ENCODE measurements at regions not wholly inside any gene's neighbourhood (a gene's known extent, or its start where the extent isn't known, plus 50 kb on each side); places are given as distances from the start of the nearest gene placed in this dataset.

- no peak overlapping the region for H4K91ac ChIP-seq (ENCODE audit: insufficient read depth, low read depth, low read length)
- intact Hi-C loops (cut with micrococcal nuclease) = no loop called here
- H3K9ac ChIP-seq (ENCODE audit: low read depth, low read length) = no peak overlapping the region
- H3K18ac ChIP-seq (ENCODE audit: low read depth, low read length) = no peak overlapping the region
- H3K23ac ChIP-seq (ENCODE audit: low read depth, low read length) = no peak overlapping the region
- H2BK5ac ChIP-seq (ENCODE audit: low read depth, low read length, poor library complexity, severe bottlenecking) = no peak overlapping the region
- no peak overlapping the region for H3K14ac ChIP-seq (replicated peaks; ENCODE audit: low read depth, low read length)
- POLR2A ChIA-PET (ENCODE audit: unreplicated experiment) = no interaction called here
- DNase-seq (no peak), ATAC-seq (ENCODE audit: low read depth) (no peak)
- H2AK5ac ChIP-seq (ENCODE audit: low read depth, low read length) = no peak overlapping the region
- H3K4me3 ChIP-seq (ENCODE audit: insufficient read depth, low read depth, low read length) = no peak overlapping the region
- no peak overlapping the region for H4K5ac ChIP-seq (ENCODE audit: low read depth, low read length)
- H2AK9ac ChIP-seq (replicated peaks; ENCODE audit: low read depth, low read length, poor library complexity) = no peak overlapping the region
- dilution Hi-C loops (cut with HindIII; ENCODE audit: low sequenced_read_pairs, unreplicated experiment) = no loop called here
- H2BK15ac ChIP-seq (ENCODE audit: low read depth, low read length) = no peak overlapping the region
- H3K27ac ChIP-seq (ENCODE audit: insufficient read depth, low read length) = no peak overlapping the region
- H2BK20ac ChIP-seq (ENCODE audit: low read depth, low read length) = no peak overlapping the region
- no peaks in the 10 kb centered on the region for H3K36me3 ChIP-seq (ENCODE audit: control insufficient read depth, insufficient read depth, low read length)
- no peak overlapping the region for H3K56ac ChIP-seq (ENCODE audit: extremely low read depth, insufficient read depth, low read length)
- no peaks in the 10 kb centered on the region for H3K79me1 ChIP-seq (ENCODE audit: low read depth in 1 of 2, low read length in 2 of 2)
- in situ Hi-C loops (cut with MboI; ENCODE audit: low sequenced_read_pairs) = loop anchor here (5.0 to 25.0 kb wide), 2 partner anchors 941 to 1206 kb away; no protein-coding TSS in a partner anchor
- H3K4ac ChIP-seq (ENCODE audit: low read depth, low read length) = no peak overlapping the region
- TF ChIP-seq, protein P1, sequence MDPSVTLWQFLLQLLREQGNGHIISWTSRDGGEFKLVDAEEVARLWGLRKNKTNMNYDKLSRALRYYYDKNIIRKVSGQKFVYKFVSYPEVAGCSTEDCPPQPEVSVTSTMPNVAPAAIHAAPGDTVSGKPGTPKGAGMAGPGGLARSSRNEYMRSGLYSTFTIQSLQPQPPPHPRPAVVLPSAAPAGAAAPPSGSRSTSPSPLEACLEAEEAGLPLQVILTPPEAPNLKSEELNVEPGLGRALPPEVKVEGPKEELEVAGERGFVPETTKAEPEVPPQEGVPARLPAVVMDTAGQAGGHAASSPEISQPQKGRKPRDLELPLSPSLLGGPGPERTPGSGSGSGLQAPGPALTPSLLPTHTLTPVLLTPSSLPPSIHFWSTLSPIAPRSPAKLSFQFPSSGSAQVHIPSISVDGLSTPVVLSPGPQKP (IDR thresholded peaks at IDR 0.05; ENCODE audit: borderline replicate concordance, low read depth, low read length) = no peak
- TF ChIP-seq MAFK (IDR thresholded peaks at IDR 0.05; ENCODE audit: low read depth, low read length) (no peak), CHD1 (IDR thresholded peaks at IDR 0.05; ENCODE audit: low read depth, low read length) (no peak), POLR2A (IDR thresholded peaks at IDR 0.05; ENCODE audit: low read depth, low read length) (no peak), RFX5 (IDR thresholded peaks at IDR 0.05; ENCODE audit: low read depth, low read length) (no peak), SMC3 (IDR thresholded peaks at IDR 0.05; ENCODE audit: low read depth, low read length) (no peak), RCOR1 (IDR thresholded peaks at IDR 0.05; ENCODE audit: insufficient replicate concordance, low read length) (no peak), MXI1 (IDR thresholded peaks at IDR 0.05; ENCODE audit: borderline replicate concordance, low read depth, low read length) (no peak), MAZ (IDR thresholded peaks at IDR 0.05; ENCODE audit: borderline replicate concordance, low read depth, low read length) (no peak), BHLHE40 (IDR thresholded peaks at IDR 0.05; ENCODE audit: low read depth, low read length) (no peak), NFE2L2 (IDR thresholded peaks at IDR 0.05; ENCODE audit: low read depth, low read length) (no peak), FOS (IDR thresholded peaks at IDR 0.05; ENCODE audit: low read depth, low read length) (no peak), CEBPB (IDR thresholded peaks at IDR 0.05; ENCODE audit: low read depth, low read length) (no peak), RAD21 (IDR thresholded peaks at IDR 0.05; ENCODE audit: low read length) (no peak)
- TF ChIP-seq, protein P2, sequence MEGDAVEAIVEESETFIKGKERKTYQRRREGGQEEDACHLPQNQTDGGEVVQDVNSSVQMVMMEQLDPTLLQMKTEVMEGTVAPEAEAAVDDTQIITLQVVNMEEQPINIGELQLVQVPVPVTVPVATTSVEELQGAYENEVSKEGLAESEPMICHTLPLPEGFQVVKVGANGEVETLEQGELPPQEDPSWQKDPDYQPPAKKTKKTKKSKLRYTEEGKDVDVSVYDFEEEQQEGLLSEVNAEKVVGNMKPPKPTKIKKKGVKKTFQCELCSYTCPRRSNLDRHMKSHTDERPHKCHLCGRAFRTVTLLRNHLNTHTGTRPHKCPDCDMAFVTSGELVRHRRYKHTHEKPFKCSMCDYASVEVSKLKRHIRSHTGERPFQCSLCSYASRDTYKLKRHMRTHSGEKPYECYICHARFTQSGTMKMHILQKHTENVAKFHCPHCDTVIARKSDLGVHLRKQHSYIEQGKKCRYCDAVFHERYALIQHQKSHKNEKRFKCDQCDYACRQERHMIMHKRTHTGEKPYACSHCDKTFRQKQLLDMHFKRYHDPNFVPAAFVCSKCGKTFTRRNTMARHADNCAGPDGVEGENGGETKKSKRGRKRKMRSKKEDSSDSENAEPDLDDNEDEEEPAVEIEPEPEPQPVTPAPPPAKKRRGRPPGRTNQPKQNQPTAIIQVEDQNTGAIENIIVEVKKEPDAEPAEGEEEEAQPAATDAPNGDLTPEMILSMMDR (conservative IDR thresholded peaks at IDR 0.05; ENCODE audit: low read depth, low read length) = no peak
- TF ChIP-seq, protein P3, sequence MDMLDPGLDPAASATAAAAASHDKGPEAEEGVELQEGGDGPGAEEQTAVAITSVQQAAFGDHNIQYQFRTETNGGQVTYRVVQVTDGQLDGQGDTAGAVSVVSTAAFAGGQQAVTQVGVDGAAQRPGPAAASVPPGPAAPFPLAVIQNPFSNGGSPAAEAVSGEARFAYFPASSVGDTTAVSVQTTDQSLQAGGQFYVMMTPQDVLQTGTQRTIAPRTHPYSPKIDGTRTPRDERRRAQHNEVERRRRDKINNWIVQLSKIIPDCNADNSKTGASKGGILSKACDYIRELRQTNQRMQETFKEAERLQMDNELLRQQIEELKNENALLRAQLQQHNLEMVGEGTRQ (IDR thresholded peaks at IDR 0.05; ENCODE audit: low read depth, low read length) = no peak
- no peaks in the 10 kb centered on the region for H3K9me3 ChIP-seq (ENCODE audit: control insufficient read depth, insufficient read depth, low read length)
- no CpG with 5 or more reads among the region's 2 CpGs for WGBS, 2 experiments (ENCODE audit: extremely low coverage in 2 of 2, insufficient read length in 1 of 2)
- H3K27me3 ChIP-seq (ENCODE audit: control insufficient read depth, insufficient read depth, low read length) = peaks cover 8% of the 10 kb centered on the region
- CTCF ChIA-PET = no interaction called here
- no peak overlapping the region for H4K8ac ChIP-seq (ENCODE audit: low read depth in 2 of 2, low read length in 2 of 2)
- no peaks in the 10 kb centered on the region for H4K20me1 ChIP-seq (ENCODE audit: insufficient read depth, low read length)
- H3K9me1 ChIP-seq (ENCODE audit: insufficient read depth, low read length) = no peaks in the 10 kb centered on the region
- H2BK120ac ChIP-seq (ENCODE audit: low read depth, low read length) = no peak overlapping the region
- no peak overlapping the region for H3K4me2 ChIP-seq (ENCODE audit: low read depth, low read length)
- no TSS peak for BruUV-seq (replicated peaks)
- no peaks in the 10 kb centered on the region for H3K4me1 ChIP-seq (ENCODE audit: control insufficient read depth, insufficient read depth, low read length)
- no peak overlapping the region for H2AFZ ChIP-seq (replicated peaks; ENCODE audit: low read length, poor library complexity)
Measured at GRCh38 chr3:71881041-71881440, 96.1 kb upstream of the PROK2 start.

All from IMR-90 (cell line).